ENCODE measurements at regions not wholly inside any gene's neighbourhood (a gene's known extent, or its start where the extent isn't known, plus 50 kb on each side); places are given as distances from the start of the nearest gene placed in this dataset.
"Not testable (repeated sequence)": the region's sequence is repeated elsewhere in the genome, so short reads cannot be mapped to it uniquely, and the experiment has no call there.

- Histone ChIP-seq H3K4me1 (ENCODE audit: control insufficient read depth in 4 of 4, insufficient read depth in 4 of 4, low read length in 3 of 4) (no peaks in the 10 kb centered on the region), H3K36me3 (ENCODE audit: control insufficient read depth in 4 of 4, insufficient read depth in 3 of 4, low read depth in 1 of 4, low read length in 3 of 4) (no peaks in the 10 kb centered on the region), H3K27me3 (ENCODE audit: control insufficient read depth in 4 of 4, insufficient read depth in 4 of 4, low read length in 3 of 4) (no peaks in the 10 kb centered on the region), H3K4me3 (ENCODE audit: low read depth in 1 of 3, low read length in 3 of 3) (no peak overlapping the region), H3K9me3 (ENCODE audit: control insufficient read depth in 4 of 4, low read length in 3 of 4) (no peaks in the 10 kb centered on the region), H3K27ac (ENCODE audit: low read depth in 1 of 2, low read length in 2 of 2) (no peak overlapping the region), H3K9ac (ENCODE audit: low read depth in 1 of 2, low read length in 2 of 2) (no peak overlapping the region)
- DNase-seq (ENCODE audit: low spot score), result no peak
- TF ChIP-seq EGR1 (IDR thresholded peaks at IDR 0.05; ENCODE audit: low read depth in 2 of 2), result no peak
- TF ChIP-seq RXRA (IDR thresholded peaks at IDR 0.05), result no peak
- TF ChIP-seq TAF1 (conservative IDR thresholded peaks at IDR 0.05), result no peak
- TF ChIP-seq CTCF (IDR thresholded peaks at IDR 0.05; ENCODE audit: low read depth, low read length, missing input control), result no peak
- no peak for TF ChIP-seq FOXA1 (IDR thresholded peaks at IDR 0.05)
- TF ChIP-seq, protein P1, sequence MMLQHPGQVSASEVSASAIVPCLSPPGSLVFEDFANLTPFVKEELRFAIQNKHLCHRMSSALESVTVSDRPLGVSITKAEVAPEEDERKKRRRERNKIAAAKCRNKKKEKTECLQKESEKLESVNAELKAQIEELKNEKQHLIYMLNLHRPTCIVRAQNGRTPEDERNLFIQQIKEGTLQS (IDR thresholded peaks at IDR 0.05), result no peak
- no peak for TF ChIP-seq GABPA (IDR thresholded peaks at IDR 0.05 in 1 of 2, conservative IDR thresholded peaks at IDR 0.05 in 1 of 2)
- TF ChIP-seq NR2F2 (IDR thresholded peaks at IDR 0.05), result no peak
- TF ChIP-seq HNF4A (conservative IDR thresholded peaks at IDR 0.05), result no peak
- TF ChIP-seq FOXA2 (IDR thresholded peaks at IDR 0.05), result no peak
- no peak for TF ChIP-seq HNF4G (IDR thresholded peaks at IDR 0.05)
- TF ChIP-seq MAX (IDR thresholded peaks at IDR 0.05), result no peak
- TF ChIP-seq ZBTB33 (IDR thresholded peaks at IDR 0.05), result no peak
- TF ChIP-seq RAD21 (IDR thresholded peaks at IDR 0.05), result no peak
- WGBS, result 79% methylated on average over 1 of the region's 1 CpG
Measured at GRCh38 chr1:104212239-104212638, 462.5 kb downstream of the AMY1C start.

GRCh38 chr1:104217395-104217986, 467.8 kb downstream of the AMY1C start:
- not testable (repeated sequence) for H3K27me3 ChIP-seq (ENCODE audit: control insufficient read depth in 4 of 4, insufficient read depth in 4 of 4, low read length in 3 of 4); H3K36me3 ChIP-seq (ENCODE audit: control insufficient read depth in 4 of 4, insufficient read depth in 3 of 4, low read depth in 1 of 4, low read length in 3 of 4); DNase-seq (ENCODE audit: low spot score); H3K27ac ChIP-seq (ENCODE audit: low read depth in 1 of 2, low read length in 2 of 2); H3K4me3 ChIP-seq (ENCODE audit: low read depth in 1 of 3, low read length in 3 of 3); H3K9ac ChIP-seq (ENCODE audit: low read depth in 1 of 2, low read length in 2 of 2); H3K9me3 ChIP-seq (ENCODE audit: control insufficient read depth in 4 of 4, low read length in 3 of 4); H3K4me1 ChIP-seq (ENCODE audit: control insufficient read depth in 4 of 4, insufficient read depth in 4 of 4, low read length in 3 of 4)
- WGBS, result 87% methylated on average over 28 of the region's 28 CpGs

- Histone ChIP-seq H3K9ac (ENCODE audit: low read depth in 1 of 2, low read length in 2 of 2) (no peak overlapping the region), H3K4me3 (ENCODE audit: low read depth in 1 of 3, low read length in 3 of 3) (no peak overlapping the region), H3K36me3 (ENCODE audit: control insufficient read depth in 4 of 4, insufficient read depth in 3 of 4, low read depth in 1 of 4, low read length in 3 of 4) (no peaks in the 10 kb centered on the region), H3K27ac (ENCODE audit: low read depth in 1 of 2, low read length in 2 of 2) (no peak overlapping the region), H3K4me1 (ENCODE audit: control insufficient read depth in 4 of 4, insufficient read depth in 4 of 4, low read length in 3 of 4) (no peaks in the 10 kb centered on the region), H3K9me3 (ENCODE audit: control insufficient read depth in 4 of 4, low read length in 3 of 4) (no peaks in the 10 kb centered on the region), H3K27me3 (ENCODE audit: control insufficient read depth in 4 of 4, insufficient read depth in 4 of 4, low read length in 3 of 4) (no peaks in the 10 kb centered on the region)
- TF ChIP-seq CTCF (IDR thresholded peaks at IDR 0.05; ENCODE audit: low read depth, low read length, missing input control) (no peak), MAX (IDR thresholded peaks at IDR 0.05) (no peak)
- no peak for DNase-seq (ENCODE audit: low spot score)
- 47% methylated on average over 3 of the region's 3 CpGs for WGBS
Measured at GRCh38 chr1:104229860-104230259, 480.2 kb downstream of the AMY1C start.

All from liver (tissue), 8 donors.